DMS53 treated with DMSO at 0.1 percent for 48 hours (cell line): ENCODE measurements at regions not wholly inside any gene's neighbourhood (a gene's known extent, or its start where the extent isn't known, plus 50 kb on each side); places are given as distances from the start of the nearest gene placed in this dataset.
A peak's percentile ranks its signal among the peaks of the same experiment; 100 is the strongest.
"Not testable (repeated sequence)": the region's sequence is repeated elsewhere in the genome, so short reads cannot be mapped to it uniquely, and the experiment has no call there.

Experiments
- DNase-seq: peaks from one replicate; lab custom pipeline; 2025; ENCODE audit not compliant: unreplicated experiment; lab: John Stamatoyannopoulos, UW

GRCh38 chr1:79532555-79532954 is 526.0 kb upstream of the ADGRL4 start:
- DNase-seq: peak; percentile 44

- DNase-seq: no peak
Observed at GRCh38 chr1:79531790-79532189, 525.3 kb upstream of the ADGRL4 start.

GRCh38 chr1:79530476-79530875 is 523.9 kb upstream of the ADGRL4 start:
- DNase-seq: no peak

GRCh38 chr1:79530055-79530454 is 523.5 kb upstream of the ADGRL4 start:
- no peak for DNase-seq

GRCh38 chr1:79524126-79524525 is 517.6 kb upstream of the ADGRL4 start:
- DNase-seq: no peak

GRCh38 chr1:79519084-79519760 is 512.7 kb upstream of the ADGRL4 start:
- DNase-seq: no peak

GRCh38 chr1:79517470-79518224 is 511.1 kb upstream of the ADGRL4 start:
- no peak for DNase-seq

- no peak for DNase-seq
Observed at GRCh38 chr1:79507770-79508169, 501.2 kb upstream of the ADGRL4 start.

- DNase-seq: no peak
Observed at GRCh38 chr1:79501153-79501552, 494.6 kb upstream of the ADGRL4 start.

GRCh38 chr1:79499541-79499940 is 493.0 kb upstream of the ADGRL4 start:
- no peak for DNase-seq

GRCh38 chr1:79497193-79497773 is 490.8 kb upstream of the ADGRL4 start:
- peak; percentile 67 for DNase-seq

- DNase-seq: no peak
Observed at GRCh38 chr1:79496129-79496528, 489.6 kb upstream of the ADGRL4 start.

GRCh38 chr1:79493702-79494101 is 487.2 kb upstream of the ADGRL4 start:
- DNase-seq: not testable (repeated sequence)

GRCh38 chr1:79488572-79489121 is 482.1 kb upstream of the ADGRL4 start:
- DNase-seq: not testable (repeated sequence)

- DNase-seq: no peak
Observed at GRCh38 chr1:79478728-79479373, 472.3 kb upstream of the ADGRL4 start.

- DNase-seq: no peak
Observed at GRCh38 chr1:79478160-79478559, 471.6 kb upstream of the ADGRL4 start.

GRCh38 chr1:79472067-79472656 is 465.6 kb upstream of the ADGRL4 start:
- DNase-seq: no peak

- DNase-seq: no peak
Observed at GRCh38 chr1:79469139-79469538, 462.6 kb upstream of the ADGRL4 start.

GRCh38 chr1:79460773-79461436 is 454.4 kb upstream of the ADGRL4 start:
- no peak for DNase-seq

GRCh38 chr1:79457562-79458224 is 451.2 kb upstream of the ADGRL4 start:
- no peak for DNase-seq
